K562 (cell line): ENCODE measurements at regions not wholly inside any gene's neighbourhood (a gene's known extent, or its start where the extent isn't known, plus 50 kb on each side); places are given as distances from the start of the nearest gene placed in this dataset.

ENCODE experiments used
- ATAC-seq: fragments of 200-7000 bp; cut with Tn5 transposase; 3 replicates; pipeline ENCODE4 v1.9.1; 2020; ENCODE audit warnings: moderate library complexity
- BruUV-seq: library from RNA; stranded (reverse); fragments of 400-500 nt; replicated peaks from 2 replicates; lab custom pipeline; 2021; lab: Mats Ljungman, UMichigan
- CTCF ChIA-PET: fragments of 300-600 bp; formaldehyde crosslinking; extraction: SDS; loops from one replicate; lab custom pipeline; 2021; ENCODE audit warnings: low intra/inter-chr PET ratio; lab: Yijun Ruan, JAX
- POLR2A ChIA-PET: fragments of 300-600, 350-650 bp; sonication (Branson Sonifier 250); formaldehyde crosslinking; extraction: SDS; loops from one replicate; lab custom pipeline; 2021; ENCODE audit warnings: antibody characterized with exemption, inconsistent platforms; lab: Yijun Ruan, JAX
- DNase-seq, 4 experiments: peaks; one replicate each; pipeline versions ENCODE4 v3.0.0 to v3.0.0-alpha.2; 2011 to 2018; ENCODE audit warnings: low spot score in 3 of 4, mixed read lengths in 3 of 4; ENCODE audit errors: extremely low read depth in 1 of 4
- FAIRE-seq: peaks from 2 replicates; lab custom pipeline; 2011; peaks lifted over from hg19 to GRCh38; lab: Jason Lieb, UNC
- H2AFZ ChIP-seq: 2 replicates; pipeline ENCODE4 v1.6.0; 2011; ENCODE audit warnings: low read depth, low read length, control low read depth, inconsistent platforms
- H3K27ac ChIP-seq: fragments of 200-600 bp; 3 replicates; pipeline ENCODE4 v1.8.0; 2011; ENCODE audit warnings: low read depth, mild to moderate bottlenecking, control low read depth, inconsistent platforms, low read length, moderate library complexity, mixed read lengths; ENCODE audit errors: extremely low read depth
- H3K27me3 ChIP-seq, 2 experiments: fragments of 300-600 bp in 1 of 2; 2 replicates in 1 of 2; 3 replicates in 1 of 2; pipeline versions ENCODE4 v1.6.0 to v1.8.0; 2011; ENCODE audit warnings: inconsistent platforms in 2 of 2, low read length in 2 of 2, mild to moderate bottlenecking in 1 of 2, mixed read lengths in 1 of 2, moderate library complexity in 1 of 2; ENCODE audit not compliant: control insufficient read depth in 2 of 2, insufficient read depth in 2 of 2
- H3K36me3 ChIP-seq: fragments of 300-600 bp; 3 replicates; pipeline ENCODE4 v1.8.0; 2011; ENCODE audit warnings: mild to moderate bottlenecking, low read length, inconsistent platforms; ENCODE audit not compliant: control insufficient read depth, insufficient read depth
- H3K4me1 ChIP-seq, 2 experiments: fragments of 200-600 bp in 1 of 2; replicated peaks in 1 of 2; 2 replicates in 1 of 2; 3 replicates in 1 of 2; pipeline versions ENCODE4 v1.5.1 to v1.8.0; 2011; ENCODE audit warnings: inconsistent platforms in 2 of 2, low read length in 2 of 2, mild to moderate bottlenecking in 1 of 2, mixed read lengths in 1 of 2, moderate library complexity in 1 of 2; ENCODE audit not compliant: control insufficient read depth in 2 of 2, insufficient read depth in 2 of 2
- H3K4me2 ChIP-seq: 2 replicates; pipeline ENCODE4 v1.6.1; 2011; ENCODE audit warnings: low read length, control low read depth, inconsistent platforms, mixed read lengths; ENCODE audit not compliant: insufficient read depth
- H3K4me3 ChIP-seq: fragments of 200-600 bp; sonication (generic), shearing (Covaris generic); 2 replicates; pipeline ENCODE4 v1.5.1; 2016; ENCODE audit warnings: control low read depth, inconsistent platforms
- H3K79me2 ChIP-seq: fragments of 200-600 bp; 3 replicates; pipeline ENCODE4 v1.8.0; 2011; ENCODE audit warnings: low read length, inconsistent platforms; ENCODE audit not compliant: control insufficient read depth, insufficient read depth
- H3K9ac ChIP-seq, 2 experiments: 2 replicates each; pipeline versions ENCODE4 v1.6.0 to v1.6.1; 2011; ENCODE audit warnings: low read depth in 2 of 2, low read length in 2 of 2, control low read depth in 1 of 2, inconsistent platforms in 1 of 2, mild to moderate bottlenecking in 1 of 2, mixed read lengths in 1 of 2; ENCODE audit not compliant: insufficient read depth in 1 of 2
- H3K9me1 ChIP-seq: one replicate; pipeline ENCODE4 v1.6.0; 2011; ENCODE audit warnings: inconsistent platforms, mild to moderate bottlenecking, low read length, moderate library complexity; ENCODE audit not compliant: control insufficient read depth, insufficient read depth
- H3K9me3 ChIP-seq: replicated peaks from 2 replicates; pipeline ENCODE4 v1.5.1; 2011; ENCODE audit warnings: low read depth, low read length, inconsistent platforms; ENCODE audit not compliant: control insufficient read depth, insufficient read depth
- H4K20me1 ChIP-seq: replicated peaks from 2 replicates; pipeline ENCODE4 v1.6.1; 2011; ENCODE audit warnings: low read length, inconsistent platforms, mixed read lengths; ENCODE audit not compliant: control insufficient read depth, insufficient read depth
- CEBPB ChIP-seq: fragments of 450-650 bp; IDR thresholded peaks from 2 replicates; pipeline ENCODE4 v1.6.1; 2016; ENCODE audit warnings: missing genetic modification characterization, missing compliant biosample characterization
- FOS ChIP-seq: IDR thresholded peaks from 3 replicates; pipeline ENCODE4 v1.6.1; 2011; ENCODE audit not compliant: insufficient read length; ENCODE audit errors: extremely low read depth
- GABPA ChIP-seq: fragments of 200-800 bp; sonication (Bioruptor generic); conservative IDR thresholded peaks from 2 replicates; pipeline ENCODE4 v1.6.1; 2016; ENCODE audit warnings: low read depth, missing genetic modification characterization, missing compliant biosample characterization
- GATAD2A ChIP-seq: fragments of 450-650 bp; IDR thresholded peaks from 2 replicates; pipeline ENCODE4 v1.6.1; 2017
- NCOA4 ChIP-seq: fragments of 450-650 bp; IDR thresholded peaks from 2 replicates; pipeline ENCODE4 v1.6.1; 2018; ENCODE audit warnings: mild to moderate bottlenecking; ENCODE audit not compliant: partially characterized antibody
- POLR2A ChIP-seq: fragments of 450-650 bp; conservative IDR thresholded peaks from 2 replicates; pipeline ENCODE4 v1.6.1; 2016
- SMARCA4 ChIP-seq: fragments of 450-650 bp; IDR thresholded peaks from 2 replicates; pipeline ENCODE4 v1.6.1; 2016
- SREBF1 ChIP-seq: fragments of 150-350 bp; IDR thresholded peaks from 2 replicates; pipeline ENCODE4 v1.6.1; 2014; ENCODE audit warnings: antibody characterized with exemption, low read depth, low read length, borderline replicate concordance
- THRAP3 ChIP-seq: fragments of 450-650 bp; IDR thresholded peaks from 2 replicates; pipeline ENCODE4 v1.6.1; 2016; ENCODE audit warnings: mild to moderate bottlenecking, inconsistent platforms, borderline replicate concordance
- TRIM24 ChIP-seq, 2 experiments: fragments of 450-650 bp; IDR thresholded peaks; 2 replicates each; pipeline ENCODE4 v1.6.1; 2016
- ZNF431 ChIP-seq: sonication (generic); formaldehyde crosslinking; IDR thresholded peaks from 2 replicates; pipeline ENCODE4 v1.8.0; 2022; ENCODE audit warnings: mild to moderate bottlenecking, missing genetic modification reagents
- ZNF644 ChIP-seq: fragments of 200-800 bp; sonication (Bioruptor generic); IDR thresholded peaks from 2 replicates; pipeline ENCODE4 v1.6.1; 2016; ENCODE audit warnings: low read depth, missing genetic modification characterization, missing compliant biosample characterization
- WGBS: fragments of 100-300 bp; shearing (Covaris generic); methylation state at CpG from one replicate; pipeline ENCODE4 v1.1.6; 2016; ENCODE audit warnings: low coverage, mixed read lengths; ENCODE audit not compliant: insufficient coverage; ENCODE audit errors: missing lambda C conversion rate; 5-methylcytosine and 5-hydroxymethylcytosine counted together
- in situ Hi-C: fragments of 300-500 bp; cut with MboI; formaldehyde crosslinking; loops from 4 replicates; pipeline ENCODE4 v1.15.0; 2018; ENCODE audit warnings: inconsistent platforms, mixed read lengths
- intact Hi-C: fragments of 100-400 bp; cut with micrococcal nuclease; formaldehyde crosslinking; loops from 2 replicates; pipeline ENCODE4 v1.14.2; 2022
- TF ChIP-seq, protein P1 (sequence below): sonication (generic); formaldehyde crosslinking; IDR thresholded peaks from 2 replicates; pipeline ENCODE4 v1.8.0; 2022; ENCODE audit warnings: missing genetic modification reagents, mild to moderate bottlenecking, moderate library complexity, borderline replicate concordance
- TF ChIP-seq, protein P2 (sequence below): fragments of 250-450 bp; sonication (Bioruptor Pico); IDR thresholded peaks from 2 replicates; pipeline ENCODE4 v1.4.0; 2020; ENCODE audit warnings: mild to moderate bottlenecking, moderate library complexity
- TF ChIP-seq, protein P3 (sequence below): fragments of 450-650 bp; conservative IDR thresholded peaks from 2 replicates; pipeline ENCODE4 v1.6.1; 2016; ENCODE audit warnings: missing genetic modification characterization, low read depth, mild to moderate bottlenecking, control low read depth, missing compliant biosample characterization

DNA sequence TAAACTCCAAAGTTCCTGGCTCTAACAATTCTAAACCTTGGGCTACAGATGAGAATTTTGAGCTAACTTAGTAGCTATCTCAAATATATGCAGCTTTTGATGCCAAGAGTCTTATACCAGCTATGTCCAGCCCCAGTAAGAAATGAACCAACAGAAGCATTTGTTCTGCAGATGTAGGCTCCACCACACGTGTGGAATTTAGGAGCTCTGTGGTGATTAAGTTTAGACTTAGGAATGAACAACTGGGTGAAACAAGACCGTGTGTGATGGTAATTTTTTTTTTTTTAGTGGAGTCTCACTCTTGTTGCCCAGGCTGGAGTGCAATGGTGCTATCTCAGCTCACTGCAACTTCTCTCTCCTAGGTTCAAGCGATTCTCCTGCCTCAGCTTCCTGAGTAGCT, 179.7 kb downstream of the ANKRD30B start (continued):
- TF ChIP-seq, protein P1, sequence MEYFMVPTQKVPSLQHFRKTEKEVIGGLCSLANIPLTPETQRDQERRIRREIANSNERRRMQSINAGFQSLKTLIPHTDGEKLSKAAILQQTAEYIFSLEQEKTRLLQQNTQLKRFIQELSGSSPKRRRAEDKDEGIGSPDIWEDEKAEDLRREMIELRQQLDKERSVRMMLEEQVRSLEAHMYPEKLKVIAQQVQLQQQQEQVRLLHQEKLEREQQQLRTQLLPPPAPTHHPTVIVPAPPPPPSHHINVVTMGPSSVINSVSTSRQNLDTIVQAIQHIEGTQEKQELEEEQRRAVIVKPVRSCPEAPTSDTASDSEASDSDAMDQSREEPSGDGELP (CRISPR knock-in tag) = no peak
- TF ChIP-seq TRIM24 (IDR thresholded peaks at IDR 0.05) = no peak

DNA sequence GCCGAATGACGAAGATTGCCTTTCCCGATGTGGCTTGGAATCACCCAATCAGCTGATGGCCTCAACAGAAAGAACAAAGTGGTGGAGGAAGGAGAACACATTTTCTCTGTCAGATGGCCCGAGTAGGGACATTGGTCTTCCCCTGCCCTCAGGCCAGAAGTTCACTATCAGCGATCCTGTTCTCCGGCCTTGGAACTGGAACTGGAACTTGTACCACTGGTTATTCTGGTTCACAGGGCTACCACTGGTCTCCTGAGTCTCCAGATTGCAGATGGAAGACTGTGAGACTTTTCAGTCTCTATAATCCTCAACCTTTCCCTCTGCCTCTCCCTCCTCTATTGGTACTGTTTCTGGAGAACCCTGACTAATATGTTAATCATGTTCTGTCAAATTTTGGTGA, 180.4 kb downstream of the ANKRD30B start:
- no peaks in the 10 kb centered on the region for H3K79me2 ChIP-seq
- no peaks in the 10 kb centered on the region for H4K20me1 ChIP-seq
- H3K4me2 ChIP-seq = no peak overlapping the region
- BruUV-seq = no TSS peak
- ATAC-seq = no peak
- no peaks in the 10 kb centered on the region for H3K4me1 ChIP-seq
- ChIA-PET POLR2A (no interaction called here), CTCF (no interaction called here)
- H3K36me3 ChIP-seq = no peaks in the 10 kb centered on the region
- 2% methylated on average over 6 of the region's 6 CpGs for WGBS
- no peak overlapping the region for H3K27ac ChIP-seq
- H3K9ac ChIP-seq = no peak overlapping the region
- H3K4me3 ChIP-seq = no peak overlapping the region
- H2AFZ ChIP-seq = no peak overlapping the region
- FAIRE-seq = no peak
- TF ChIP-seq FOS (no peak), CEBPB (tag) (no peak), SREBF1 (no peak), ZNF431 (CRISPR knock-in tag) (no peak), GATAD2A (no peak), GABPA (tag) (no peak), ZNF644 (no peak), SMARCA4 (no peak), NCOA4 (no peak), THRAP3 (no peak), POLR2A (no peak)
- TF ChIP-seq, protein P2, sequence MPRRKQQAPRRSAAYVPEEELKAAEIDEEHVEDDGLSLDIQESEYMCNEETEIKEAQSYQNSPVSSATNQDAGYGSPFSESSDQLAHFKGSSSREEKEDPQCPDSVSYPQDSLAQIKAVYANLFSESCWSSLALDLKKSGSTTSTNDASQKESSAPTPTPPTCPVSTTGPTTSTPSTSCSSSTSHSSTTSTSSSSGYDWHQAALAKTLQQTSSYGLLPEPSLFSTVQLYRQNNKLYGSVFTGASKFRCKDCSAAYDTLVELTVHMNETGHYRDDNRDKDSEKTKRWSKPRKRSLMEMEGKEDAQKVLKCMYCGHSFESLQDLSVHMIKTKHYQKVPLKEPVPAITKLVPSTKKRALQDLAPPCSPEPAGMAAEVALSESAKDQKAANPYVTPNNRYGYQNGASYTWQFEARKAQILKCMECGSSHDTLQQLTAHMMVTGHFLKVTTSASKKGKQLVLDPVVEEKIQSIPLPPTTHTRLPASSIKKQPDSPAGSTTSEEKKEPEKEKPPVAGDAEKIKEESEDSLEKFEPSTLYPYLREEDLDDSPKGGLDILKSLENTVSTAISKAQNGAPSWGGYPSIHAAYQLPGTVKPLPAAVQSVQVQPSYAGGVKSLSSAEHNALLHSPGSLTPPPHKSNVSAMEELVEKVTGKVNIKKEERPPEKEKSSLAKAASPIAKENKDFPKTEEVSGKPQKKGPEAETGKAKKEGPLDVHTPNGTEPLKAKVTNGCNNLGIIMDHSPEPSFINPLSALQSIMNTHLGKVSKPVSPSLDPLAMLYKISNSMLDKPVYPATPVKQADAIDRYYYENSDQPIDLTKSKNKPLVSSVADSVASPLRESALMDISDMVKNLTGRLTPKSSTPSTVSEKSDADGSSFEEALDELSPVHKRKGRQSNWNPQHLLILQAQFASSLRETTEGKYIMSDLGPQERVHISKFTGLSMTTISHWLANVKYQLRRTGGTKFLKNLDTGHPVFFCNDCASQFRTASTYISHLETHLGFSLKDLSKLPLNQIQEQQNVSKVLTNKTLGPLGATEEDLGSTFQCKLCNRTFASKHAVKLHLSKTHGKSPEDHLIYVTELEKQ (CRISPR knock-in tag) = no peak
- TF ChIP-seq, protein P3, sequence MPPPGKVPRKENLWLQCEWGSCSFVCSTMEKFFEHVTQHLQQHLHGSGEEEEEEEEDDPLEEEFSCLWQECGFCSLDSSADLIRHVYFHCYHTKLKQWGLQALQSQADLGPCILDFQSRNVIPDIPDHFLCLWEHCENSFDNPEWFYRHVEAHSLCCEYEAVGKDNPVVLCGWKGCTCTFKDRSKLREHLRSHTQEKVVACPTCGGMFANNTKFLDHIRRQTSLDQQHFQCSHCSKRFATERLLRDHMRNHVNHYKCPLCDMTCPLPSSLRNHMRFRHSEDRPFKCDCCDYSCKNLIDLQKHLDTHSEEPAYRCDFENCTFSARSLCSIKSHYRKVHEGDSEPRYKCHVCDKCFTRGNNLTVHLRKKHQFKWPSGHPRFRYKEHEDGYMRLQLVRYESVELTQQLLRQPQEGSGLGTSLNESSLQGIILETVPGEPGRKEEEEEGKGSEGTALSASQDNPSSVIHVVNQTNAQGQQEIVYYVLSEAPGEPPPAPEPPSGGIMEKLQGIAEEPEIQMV (tag) = no peak
- H3K9me3 ChIP-seq = no peaks in the 10 kb centered on the region
- no peaks in the 10 kb centered on the region for H3K9me1 ChIP-seq
- no peaks in the 10 kb centered on the region for H3K27me3 ChIP-seq
- in situ Hi-C loops (no loop called here), intact Hi-C loops (no loop called here)
- no peak for DNase-seq
